HL-60 (cell line): ENCODE measurements at regions not wholly inside any gene's neighbourhood (a gene's known extent, or its start where the extent isn't known, plus 50 kb on each side); places are given as distances from the start of the nearest gene placed in this dataset.

ENCODE experiments used
- DNase-seq, 2 experiments: peaks; one replicate each; pipeline ENCODE4 v3.0.0-alpha.2; 2010 to 2020; ENCODE audit warnings: low read depth in 1 of 2, low spot score in 1 of 2
- H3K27ac ChIP-seq: fragments of 250-450 bp; sonication (Bioruptor Pico); replicated peaks from 2 replicates; pipeline ENCODE4 v1.5.1; 2020; ENCODE audit warnings: mild to moderate bottlenecking, moderate library complexity
- H3K27me3 ChIP-seq: fragments of 250-450 bp; sonication (Bioruptor Pico); 2 replicates; pipeline ENCODE4 v1.5.1; 2021; ENCODE audit warnings: mild to moderate bottlenecking, moderate library complexity; ENCODE audit not compliant: insufficient read depth, poor library complexity, severe bottlenecking
- H3K4me3 ChIP-seq: replicated peaks from 2 replicates; pipeline ENCODE4 v1.5.1; 2011; ENCODE audit warnings: mild to moderate bottlenecking, control low read depth, low read length; ENCODE audit not compliant: insufficient read depth
- CTCF ChIP-seq: IDR thresholded peaks from one replicate; pipeline ENCODE4 v1.5.1; 2011; ENCODE audit warnings: low read length, control low read depth, inconsistent platforms; ENCODE audit not compliant: insufficient read depth
- GABPA ChIP-seq: IDR thresholded peaks from 2 replicates; pipeline ENCODE4 v1.6.1; 2012; ENCODE audit warnings: low read depth
- POLR2AphosphoS5 ChIP-seq: IDR thresholded peaks from 2 replicates; pipeline ENCODE4 v1.6.1; 2012; ENCODE audit warnings: low read depth
- REST ChIP-seq: IDR thresholded peaks from 2 replicates; pipeline ENCODE4 v1.6.1; 2012; ENCODE audit warnings: low read depth; ENCODE audit not compliant: insufficient replicate concordance
- SPI1 ChIP-seq: IDR thresholded peaks from 2 replicates; pipeline ENCODE4 v1.6.1; 2012; ENCODE audit warnings: low read depth, mild to moderate bottlenecking, borderline replicate concordance

GRCh38 chr5:42875211-42875610 lies 63.5 kb upstream of the SELENOP start:
- TF ChIP-seq REST, result no peak
- no peak for TF ChIP-seq SPI1
- no peak for TF ChIP-seq CTCF
- TF ChIP-seq POLR2AphosphoS5, result no peak
- TF ChIP-seq GABPA, result no peak
- no peak overlapping the region for H3K4me3 ChIP-seq
- no peak overlapping the region for H3K27ac ChIP-seq
- no peaks in the 10 kb centered on the region for H3K27me3 ChIP-seq
- no peak for DNase-seq

GRCh38 chr5:42874621-42875198 lies 63.0 kb upstream of the SELENOP start:
- H3K27ac ChIP-seq, result no peak overlapping the region
- DNase-seq, result no peak
- H3K27me3 ChIP-seq, result no peaks in the 10 kb centered on the region
- H3K4me3 ChIP-seq, result no peak overlapping the region
- TF ChIP-seq REST (no peak), GABPA (no peak), POLR2AphosphoS5 (no peak), CTCF (no peak), SPI1 (no peak)

GRCh38 chr5:42872865-42873264 lies 61.2 kb upstream of the SELENOP start:
- DNase-seq, result no peak
- Histone ChIP-seq H3K4me3 (no peak overlapping the region), H3K27me3 (no peaks in the 10 kb centered on the region), H3K27ac (no peak overlapping the region)
- no peak for TF ChIP-seq CTCF
- TF ChIP-seq POLR2AphosphoS5, result no peak
- TF ChIP-seq REST, result no peak
- no peak for TF ChIP-seq SPI1
- TF ChIP-seq GABPA, result no peak
